ENCODE measurements at regions not wholly inside any gene's neighbourhood (a gene's known extent, or its start where the extent isn't known, plus 50 kb on each side); places are given as distances from the start of the nearest gene placed in this dataset.
"Not testable (repeated sequence)": the region's sequence is repeated elsewhere in the genome, so short reads cannot be mapped to it uniquely, and the experiment has no call there.

DNA sequence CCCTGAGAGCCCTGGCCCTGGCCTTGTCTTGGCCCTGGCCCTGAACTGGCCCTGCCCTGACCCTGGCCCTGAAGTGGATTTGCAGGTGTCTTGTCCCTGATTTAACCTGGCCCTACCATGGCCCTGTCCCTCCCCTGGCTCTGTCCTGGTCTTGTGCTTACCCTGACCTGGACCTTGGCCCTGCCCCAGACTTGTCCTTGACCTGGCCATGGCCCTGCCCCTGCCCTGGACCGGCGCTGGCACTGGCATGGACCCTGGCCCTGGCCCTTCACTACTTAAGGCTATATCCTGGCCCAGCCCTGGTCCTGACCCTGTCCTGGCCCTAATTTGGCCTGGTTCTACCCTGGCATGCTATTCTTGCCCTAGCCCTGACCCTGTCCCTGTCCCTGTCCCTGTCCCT is 2887.5 kb upstream of the TEKT4 start:
- POLR2A ChIA-PET; CTCF ChIA-PET; H3K4me3 Mint-ChIP-seq; H3K4me1 ChIP-seq (ENCODE audit: insufficient read depth, low read length); H3K9me3 Mint-ChIP-seq; H3K27ac ChIP-seq (ENCODE audit: low read depth in 1 of 2, low read length in 2 of 2); H3K36me3 Mint-ChIP-seq (ENCODE audit: low read depth); H3K27me3 Mint-ChIP-seq; H3K4me3 ChIP-seq (ENCODE audit: low read length); H3K36me3 ChIP-seq (ENCODE audit: insufficient read depth, low read length); H3K27ac Mint-ChIP-seq; intact Hi-C loops (cut with DNase I, micrococcal nuclease); H3K4me1 Mint-ChIP-seq (ENCODE audit: low read depth); ATAC-seq (ENCODE audit: poor library complexity); H3K27me3 ChIP-seq (ENCODE audit: control insufficient read depth in 1 of 2, insufficient read depth in 2 of 2, low read length in 2 of 2); DNase-seq: not testable (repeated sequence)
- peaks cover 0 to 64% of the 10 kb centered on the region in 2 experiments for H3K9me3 ChIP-seq (ENCODE audit: control insufficient read depth in 1 of 2, insufficient read depth in 1 of 2, low read length in 2 of 2)

DNA sequence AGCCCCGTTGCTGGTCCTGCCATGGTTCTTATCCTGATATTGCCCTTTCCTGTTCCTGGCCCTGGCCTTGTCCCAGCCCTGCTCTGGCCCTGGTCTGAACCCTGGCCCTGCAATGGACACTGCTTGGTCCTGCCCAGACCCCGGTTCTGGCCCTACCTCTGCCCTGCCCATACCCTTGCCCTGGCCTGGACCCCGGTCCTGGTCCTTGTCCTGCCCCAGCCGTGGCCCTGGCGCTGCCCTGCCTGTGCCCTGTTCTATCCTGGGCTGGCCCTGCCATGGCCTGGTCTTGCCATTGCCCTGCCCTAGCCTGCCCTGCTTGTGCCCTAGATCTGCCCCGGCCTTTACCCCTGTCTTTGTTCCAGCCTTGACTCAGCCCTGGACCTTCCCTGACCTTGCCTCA is 2887.1 kb upstream of the TEKT4 start:
- H3K27me3 Mint-ChIP-seq; CTCF ChIA-PET; POLR2A ChIA-PET; ATAC-seq (ENCODE audit: poor library complexity); H3K27ac Mint-ChIP-seq; H3K36me3 Mint-ChIP-seq (ENCODE audit: low read depth); H3K4me3 Mint-ChIP-seq; H3K9me3 Mint-ChIP-seq; intact Hi-C loops (cut with DNase I, micrococcal nuclease); DNase-seq; H3K4me3 ChIP-seq (ENCODE audit: low read length); H3K36me3 ChIP-seq (ENCODE audit: insufficient read depth, low read length); H3K27me3 ChIP-seq (ENCODE audit: control insufficient read depth in 1 of 2, insufficient read depth in 2 of 2, low read length in 2 of 2); H3K4me1 ChIP-seq (ENCODE audit: insufficient read depth, low read length); H3K4me1 Mint-ChIP-seq (ENCODE audit: low read depth); H3K27ac ChIP-seq (ENCODE audit: low read depth in 1 of 2, low read length in 2 of 2): not testable (repeated sequence)
- peaks cover 0 to 64% of the 10 kb centered on the region in 2 experiments for H3K9me3 ChIP-seq (ENCODE audit: control insufficient read depth in 1 of 2, insufficient read depth in 1 of 2, low read length in 2 of 2)

DNA sequence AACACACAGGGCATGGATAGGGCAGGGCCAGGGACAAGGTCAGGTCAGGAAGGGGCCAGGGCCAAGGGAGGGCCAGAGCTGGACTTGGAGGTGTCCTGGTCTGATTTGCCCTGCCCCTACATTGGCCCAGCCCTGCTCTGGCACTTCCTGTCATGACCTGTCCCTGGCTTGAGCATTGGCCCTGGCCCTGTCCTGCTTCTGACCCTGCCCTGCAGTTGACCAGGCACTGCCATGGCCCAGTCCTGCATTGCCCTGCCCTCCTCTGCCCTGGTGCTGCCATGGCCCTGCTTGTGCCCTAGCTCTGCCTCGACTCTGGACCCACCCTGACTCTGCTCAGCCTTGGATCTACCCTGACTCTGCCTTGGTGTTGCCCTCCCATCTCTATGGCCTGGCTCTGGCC is 2885.7 kb upstream of the TEKT4 start:
- H3K27me3 Mint-ChIP-seq; H3K4me1 Mint-ChIP-seq (ENCODE audit: low read depth); H3K27me3 ChIP-seq (ENCODE audit: control insufficient read depth in 1 of 2, insufficient read depth in 2 of 2, low read length in 2 of 2); H3K4me1 ChIP-seq (ENCODE audit: insufficient read depth, low read length); intact Hi-C loops (cut with DNase I, micrococcal nuclease); H3K36me3 Mint-ChIP-seq (ENCODE audit: low read depth); H3K9me3 Mint-ChIP-seq; DNase-seq; POLR2A ChIA-PET; H3K4me3 Mint-ChIP-seq; H3K4me3 ChIP-seq (ENCODE audit: low read length); ATAC-seq (ENCODE audit: poor library complexity); H3K36me3 ChIP-seq (ENCODE audit: insufficient read depth, low read length); CTCF ChIA-PET; H3K27ac ChIP-seq (ENCODE audit: low read depth in 1 of 2, low read length in 2 of 2); H3K27ac Mint-ChIP-seq: not testable (repeated sequence)
- H3K9me3 ChIP-seq (ENCODE audit: control insufficient read depth in 1 of 2, insufficient read depth in 1 of 2, low read length in 2 of 2): peaks cover 0 to 61% of the 10 kb centered on the region in 2 experiments

DNA sequence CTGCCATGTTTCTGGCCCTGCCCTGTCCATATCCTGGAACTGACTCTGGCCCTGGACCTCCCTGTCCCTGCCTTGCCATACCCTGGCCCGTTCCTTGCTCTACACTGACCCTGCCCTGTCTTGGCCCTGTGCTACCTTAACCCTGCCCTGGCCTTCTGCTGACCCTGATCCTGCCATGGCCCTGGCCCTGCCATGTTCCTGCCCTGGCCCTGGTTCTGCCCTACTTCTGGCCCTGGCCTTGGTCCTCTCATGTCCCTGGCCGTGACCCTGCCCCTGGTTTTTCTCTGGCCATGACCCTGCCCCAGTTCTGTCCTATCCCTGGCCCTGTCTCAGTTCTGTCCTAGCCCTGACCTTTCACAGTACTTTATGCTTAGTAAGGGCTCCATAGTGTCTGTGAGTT is 2884.3 kb upstream of the TEKT4 start:
- POLR2A ChIA-PET; CTCF ChIA-PET; intact Hi-C loops (cut with DNase I, micrococcal nuclease); H3K27ac ChIP-seq (ENCODE audit: low read depth in 1 of 2, low read length in 2 of 2); DNase-seq; H3K4me1 ChIP-seq (ENCODE audit: insufficient read depth, low read length); ATAC-seq (ENCODE audit: poor library complexity); H3K36me3 Mint-ChIP-seq (ENCODE audit: low read depth); H3K9me3 Mint-ChIP-seq; H3K27me3 ChIP-seq (ENCODE audit: control insufficient read depth in 1 of 2, insufficient read depth in 2 of 2, low read length in 2 of 2); H3K4me3 ChIP-seq (ENCODE audit: low read length); H3K27me3 Mint-ChIP-seq; H3K4me1 Mint-ChIP-seq (ENCODE audit: low read depth); H3K4me3 Mint-ChIP-seq; H3K27ac Mint-ChIP-seq; H3K36me3 ChIP-seq (ENCODE audit: insufficient read depth, low read length): not testable (repeated sequence)
- peaks cover 0 to 47% of the 10 kb centered on the region in 2 experiments for H3K9me3 ChIP-seq (ENCODE audit: control insufficient read depth in 1 of 2, insufficient read depth in 1 of 2, low read length in 2 of 2)

DNA sequence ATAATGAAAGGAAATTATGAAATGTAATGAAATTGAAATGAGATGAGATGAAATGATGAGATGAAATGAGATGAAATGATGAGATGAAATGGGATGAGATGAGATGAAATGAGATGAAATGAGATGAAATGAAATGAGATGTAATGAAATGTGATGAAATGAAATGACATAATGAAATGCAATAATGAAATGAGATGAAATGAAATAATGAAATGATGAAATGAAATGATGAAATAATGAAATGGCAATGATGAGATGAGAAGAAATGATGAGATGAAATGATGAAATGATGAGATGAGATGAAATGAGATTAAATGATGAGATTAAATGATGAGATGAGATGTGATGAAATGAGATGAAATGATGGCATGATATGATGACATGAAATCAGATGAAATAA is 2882.5 kb upstream of the TEKT4 start:
- H3K36me3 ChIP-seq (ENCODE audit: insufficient read depth, low read length); H3K27me3 Mint-ChIP-seq; DNase-seq; ATAC-seq (ENCODE audit: poor library complexity); intact Hi-C loops (cut with DNase I, micrococcal nuclease); CTCF ChIA-PET; H3K36me3 Mint-ChIP-seq (ENCODE audit: low read depth); H3K4me1 ChIP-seq (ENCODE audit: insufficient read depth, low read length); POLR2A ChIA-PET; H3K4me3 ChIP-seq (ENCODE audit: low read length); H3K27ac Mint-ChIP-seq; H3K4me3 Mint-ChIP-seq; H3K27me3 ChIP-seq (ENCODE audit: control insufficient read depth in 1 of 2, insufficient read depth in 2 of 2, low read length in 2 of 2); H3K27ac ChIP-seq (ENCODE audit: low read depth in 1 of 2, low read length in 2 of 2); H3K9me3 Mint-ChIP-seq; H3K4me1 Mint-ChIP-seq (ENCODE audit: low read depth): not testable (repeated sequence)
- H3K9me3 ChIP-seq (ENCODE audit: control insufficient read depth in 1 of 2, insufficient read depth in 1 of 2, low read length in 2 of 2): peaks cover 0 to 29% of the 10 kb centered on the region in 2 experiments

DNA sequence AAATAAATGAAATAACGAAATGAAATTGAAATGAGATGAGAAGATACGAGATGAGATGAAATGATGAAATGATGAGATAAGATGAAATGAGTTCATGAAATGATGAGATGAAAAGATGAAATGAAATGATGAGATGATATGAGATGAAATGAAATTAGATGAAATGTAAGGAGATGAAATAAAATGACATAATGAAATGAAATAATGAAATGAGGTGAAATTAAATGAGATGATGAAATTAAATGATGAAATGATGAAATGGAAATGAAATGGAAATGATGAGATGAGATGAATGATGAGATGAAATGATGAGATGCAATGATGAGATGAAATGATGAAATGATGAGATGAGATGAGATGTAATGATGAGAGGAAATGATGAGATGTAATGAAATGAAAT is 2881.4 kb upstream of the TEKT4 start:
- H3K4me3 Mint-ChIP-seq; POLR2A ChIA-PET; intact Hi-C loops (cut with DNase I, micrococcal nuclease); H3K27me3 ChIP-seq (ENCODE audit: control insufficient read depth in 1 of 2, insufficient read depth in 2 of 2, low read length in 2 of 2); H3K4me1 Mint-ChIP-seq (ENCODE audit: low read depth); H3K36me3 Mint-ChIP-seq (ENCODE audit: low read depth); ATAC-seq (ENCODE audit: poor library complexity); H3K27me3 Mint-ChIP-seq; H3K4me1 ChIP-seq (ENCODE audit: insufficient read depth, low read length); H3K27ac ChIP-seq (ENCODE audit: low read depth in 1 of 2, low read length in 2 of 2); H3K4me3 ChIP-seq (ENCODE audit: low read length); DNase-seq; CTCF ChIA-PET; H3K9me3 Mint-ChIP-seq; H3K27ac Mint-ChIP-seq; H3K36me3 ChIP-seq (ENCODE audit: insufficient read depth, low read length): not testable (repeated sequence)
- H3K9me3 ChIP-seq (ENCODE audit: control insufficient read depth in 1 of 2, insufficient read depth in 1 of 2, low read length in 2 of 2): peaks cover 0 to 18% of the 10 kb centered on the region in 2 experiments

DNA sequence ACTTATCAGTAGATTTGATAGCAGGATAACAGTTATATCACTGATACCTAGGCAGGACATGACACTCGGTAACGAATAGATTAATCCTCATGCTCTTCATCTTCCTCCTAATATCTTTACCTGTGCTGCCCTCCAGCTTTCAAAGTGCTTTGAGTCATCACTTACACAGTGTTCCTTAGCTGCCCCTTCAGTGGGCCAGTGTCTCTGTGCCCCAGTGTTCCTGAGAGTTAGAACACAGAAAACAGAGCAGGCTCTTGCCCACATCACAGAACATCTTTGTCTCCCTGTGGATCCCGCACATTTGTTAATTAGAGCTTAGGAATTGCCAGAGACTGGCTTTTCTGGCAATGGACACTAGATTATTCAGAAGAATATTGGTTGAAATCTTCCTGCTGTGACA is 2864.7 kb upstream of the TEKT4 start:
- H3K4me1 ChIP-seq (ENCODE audit: insufficient read depth, low read length); POLR2A ChIA-PET; H3K9me3 ChIP-seq (ENCODE audit: control insufficient read depth in 1 of 2, insufficient read depth in 1 of 2, low read length in 2 of 2); H3K36me3 Mint-ChIP-seq (ENCODE audit: low read depth); H3K4me3 ChIP-seq (ENCODE audit: low read length); H3K4me1 Mint-ChIP-seq (ENCODE audit: low read depth); DNase-seq; H3K27me3 ChIP-seq (ENCODE audit: control insufficient read depth in 1 of 2, insufficient read depth in 2 of 2, low read length in 2 of 2); CTCF ChIA-PET; intact Hi-C loops (cut with DNase I, micrococcal nuclease); H3K9me3 Mint-ChIP-seq; H3K27ac Mint-ChIP-seq; H3K27ac ChIP-seq (ENCODE audit: low read depth in 1 of 2, low read length in 2 of 2); H3K4me3 Mint-ChIP-seq; ATAC-seq (ENCODE audit: poor library complexity); H3K27me3 Mint-ChIP-seq; H3K36me3 ChIP-seq (ENCODE audit: insufficient read depth, low read length): not testable (repeated sequence)
